Hepatocyte (in vitro differentiated cells): ENCODE measurements at regions not wholly inside any gene's neighbourhood (a gene's known extent, or its start where the extent isn't known, plus 50 kb on each side); places are given as distances from the start of the nearest gene placed in this dataset.

Experiments used
- EZH2 ChIP-seq: fragments of 200-600 bp; sonication (generic); IDR thresholded peaks from 2 replicates; pipeline ENCODE4 v1.6.1; 2016; ENCODE audit warnings: antibody characterized with exemption, mild to moderate bottlenecking, borderline replicate concordance
- EZH2phosphoT487 ChIP-seq: fragments of 200-600 bp; sonication (generic); IDR thresholded peaks from one replicate; pipeline ENCODE4 v1.6.1; 2018; ENCODE audit warnings: antibody characterized with exemption, mild to moderate bottlenecking, low read depth, moderate library complexity; ENCODE audit not compliant: unreplicated experiment, severe bottlenecking
- TF ChIP-seq, protein P1 (sequence below): fragments of 200-600 bp; sonication (generic); IDR thresholded peaks from 2 replicates; pipeline ENCODE4 v1.5.1; 2016; ENCODE audit warnings: antibody characterized with exemption, mild to moderate bottlenecking; ENCODE audit not compliant: poor library complexity

DNA sequence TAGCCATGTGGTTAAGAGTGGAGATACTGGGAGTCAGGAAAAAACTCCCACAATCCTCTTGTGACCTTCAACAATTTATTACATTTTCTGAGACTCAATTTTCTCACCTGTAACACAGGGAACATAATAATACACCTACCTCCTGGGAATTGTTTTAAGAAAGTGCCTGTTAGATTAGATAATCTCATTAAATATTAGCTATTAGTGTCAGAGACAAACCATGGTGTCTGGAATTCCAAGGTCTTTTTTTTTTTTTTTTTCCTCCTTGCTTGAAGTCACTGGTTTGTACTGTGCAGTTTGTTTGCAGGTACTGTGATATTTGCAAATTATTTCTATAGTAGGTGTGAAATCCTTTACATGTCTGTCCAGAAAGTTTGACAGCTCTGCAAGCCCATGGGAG is 806.1 kb downstream of the DNAJB9 start:
- TF ChIP-seq EZH2 (no peak), EZH2phosphoT487 (no peak)
- TF ChIP-seq, protein P1, sequence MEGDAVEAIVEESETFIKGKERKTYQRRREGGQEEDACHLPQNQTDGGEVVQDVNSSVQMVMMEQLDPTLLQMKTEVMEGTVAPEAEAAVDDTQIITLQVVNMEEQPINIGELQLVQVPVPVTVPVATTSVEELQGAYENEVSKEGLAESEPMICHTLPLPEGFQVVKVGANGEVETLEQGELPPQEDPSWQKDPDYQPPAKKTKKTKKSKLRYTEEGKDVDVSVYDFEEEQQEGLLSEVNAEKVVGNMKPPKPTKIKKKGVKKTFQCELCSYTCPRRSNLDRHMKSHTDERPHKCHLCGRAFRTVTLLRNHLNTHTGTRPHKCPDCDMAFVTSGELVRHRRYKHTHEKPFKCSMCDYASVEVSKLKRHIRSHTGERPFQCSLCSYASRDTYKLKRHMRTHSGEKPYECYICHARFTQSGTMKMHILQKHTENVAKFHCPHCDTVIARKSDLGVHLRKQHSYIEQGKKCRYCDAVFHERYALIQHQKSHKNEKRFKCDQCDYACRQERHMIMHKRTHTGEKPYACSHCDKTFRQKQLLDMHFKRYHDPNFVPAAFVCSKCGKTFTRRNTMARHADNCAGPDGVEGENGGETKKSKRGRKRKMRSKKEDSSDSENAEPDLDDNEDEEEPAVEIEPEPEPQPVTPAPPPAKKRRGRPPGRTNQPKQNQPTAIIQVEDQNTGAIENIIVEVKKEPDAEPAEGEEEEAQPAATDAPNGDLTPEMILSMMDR, result no peak
